Dermis blood vessel endothelial cell (primary cell): ENCODE measurements at regions not wholly inside any gene's neighbourhood (a gene's known extent, or its start where the extent isn't known, plus 50 kb on each side); places are given as distances from the start of the nearest gene placed in this dataset.
A peak's percentile ranks its signal among the peaks of the same experiment; 100 is the strongest.
"Not testable (repeated sequence)": the region's sequence is repeated elsewhere in the genome, so short reads cannot be mapped to it uniquely, and the experiment has no call there.

ENCODE experiments used
- DNase-seq: peaks from one replicate; pipeline ENCODE4 v3.0.0; 2010

- not testable (repeated sequence) for DNase-seq
Measured at GRCh38 chr9:41016699-41017098, 111.8 kb downstream of the FOXD4L6 start.

DNA sequence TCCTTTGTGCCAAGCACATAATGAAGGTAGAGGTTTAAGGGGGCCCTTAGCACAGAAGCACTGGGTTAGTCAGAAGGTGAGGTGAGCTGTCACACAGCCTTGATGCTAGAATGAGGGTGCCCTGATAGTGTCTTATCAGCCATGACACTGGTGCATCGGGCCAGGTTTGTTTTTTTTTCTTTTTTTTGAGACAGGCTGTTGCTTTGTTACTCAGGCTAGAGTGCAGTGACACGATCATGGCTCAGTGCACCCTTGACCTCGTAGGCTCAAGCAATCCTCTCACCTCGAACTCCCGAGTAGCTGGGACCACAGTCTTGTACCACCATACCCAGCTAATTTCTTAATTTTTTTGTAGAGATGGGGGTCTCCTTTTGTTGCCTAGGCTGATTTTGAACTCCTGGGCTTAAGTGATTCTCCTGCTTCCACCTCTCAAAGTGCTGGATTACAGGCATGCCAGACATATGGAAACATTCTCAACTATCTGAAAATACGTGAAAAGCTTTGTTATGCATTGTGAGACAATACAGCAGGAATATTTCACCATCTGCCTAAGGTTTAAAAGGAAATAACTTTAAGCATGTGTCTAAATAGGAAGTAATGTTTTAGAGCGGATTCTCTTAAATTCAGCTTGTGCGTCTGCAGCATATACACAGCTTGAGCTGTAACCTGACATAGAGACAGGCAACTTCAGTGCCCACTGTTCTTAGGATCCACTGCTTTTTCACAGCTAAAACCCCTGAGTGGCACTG is 128.4 kb downstream of the FOXD4L6 start:
- not testable (repeated sequence) for DNase-seq

- DNase-seq = not testable (repeated sequence)
Measured at GRCh38 chr9:40995490-40995889, 133.0 kb downstream of the FOXD4L6 start.

DNA sequence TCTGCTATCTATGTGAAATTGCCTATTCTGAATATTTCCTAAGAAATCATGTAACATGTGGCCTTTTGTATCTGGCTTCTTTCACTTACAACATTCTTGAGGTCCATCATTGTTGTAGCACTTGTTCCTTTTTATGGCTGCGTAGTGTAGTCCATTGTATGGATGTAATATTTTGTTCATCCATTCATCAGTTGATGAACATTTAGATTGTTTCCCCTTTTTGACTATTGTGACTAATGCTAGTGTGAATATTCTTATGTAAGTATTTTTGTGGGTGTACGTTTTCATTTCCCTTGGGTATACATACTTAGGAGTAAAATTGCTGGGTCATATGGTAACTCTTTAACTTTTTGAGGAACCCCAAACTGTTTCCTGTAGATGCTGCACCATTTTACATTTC is 134.6 kb downstream of the FOXD4L6 start:
- DNase-seq = not testable (repeated sequence)

DNA sequence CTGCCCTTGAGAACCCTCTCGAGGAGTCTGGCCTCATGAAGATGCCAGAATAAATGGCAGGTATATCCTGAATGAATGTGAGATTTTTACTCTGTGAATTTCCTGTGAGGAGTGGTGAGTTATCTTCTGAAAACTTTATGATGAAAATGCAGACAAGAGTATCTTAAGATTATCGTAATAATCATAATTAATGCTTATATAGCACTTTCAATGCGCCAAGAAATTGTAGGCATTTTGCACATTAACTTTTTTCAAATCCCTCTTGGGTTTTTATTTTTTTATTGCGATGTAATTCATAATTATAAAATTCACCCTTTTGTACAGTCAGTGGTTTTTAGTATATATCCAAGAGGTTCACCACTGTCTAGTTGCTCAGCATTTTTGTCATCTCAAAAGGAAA is 135.1 kb downstream of the FOXD4L6 start:
- not testable (repeated sequence) for DNase-seq

- peak; percentile 76 for DNase-seq
Measured at GRCh38 chr9:40992472-40992821, 136.0 kb downstream of the FOXD4L6 start.

DNA sequence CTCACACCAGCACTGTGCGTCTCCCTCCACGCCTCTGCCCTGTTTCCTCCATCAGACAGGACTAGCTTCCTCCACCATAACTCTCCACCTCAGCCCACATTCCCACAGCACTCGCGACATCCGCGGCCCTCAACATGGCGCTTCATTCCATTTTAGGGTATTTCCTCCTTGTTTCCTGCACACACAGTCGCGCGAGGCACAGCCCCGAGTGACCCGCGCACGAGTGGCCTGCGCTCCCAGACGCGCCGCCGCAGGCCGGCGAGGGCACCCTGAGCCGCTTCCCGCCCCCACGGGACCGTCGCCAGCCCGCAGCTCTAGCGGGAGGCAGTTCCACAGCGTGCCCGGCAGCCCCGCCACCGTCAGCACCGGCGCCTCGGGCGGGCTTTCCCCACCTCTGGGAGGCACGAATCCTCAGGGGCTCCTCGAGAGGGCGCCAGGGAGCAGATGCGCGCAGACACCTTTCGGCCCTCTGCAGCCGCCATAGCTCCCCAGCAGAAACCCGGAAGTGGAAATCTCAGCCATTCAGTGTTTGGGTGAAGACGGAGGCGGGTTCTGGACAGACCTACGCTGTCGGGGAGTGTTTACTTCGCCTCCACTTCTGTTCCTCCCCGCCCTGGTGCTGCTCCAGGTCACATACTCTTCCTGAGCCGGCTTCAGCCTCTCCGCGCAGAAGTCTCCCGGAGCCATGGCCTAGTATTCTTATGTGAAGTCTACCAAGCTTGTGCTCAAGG is 136.6 kb downstream of the FOXD4L6 start:
- peak; percentile 100 for DNase-seq

GRCh38 chr9:40991100-40991740 is 137.3 kb downstream of the FOXD4L6 start:
- not testable (repeated sequence) for DNase-seq

DNA sequence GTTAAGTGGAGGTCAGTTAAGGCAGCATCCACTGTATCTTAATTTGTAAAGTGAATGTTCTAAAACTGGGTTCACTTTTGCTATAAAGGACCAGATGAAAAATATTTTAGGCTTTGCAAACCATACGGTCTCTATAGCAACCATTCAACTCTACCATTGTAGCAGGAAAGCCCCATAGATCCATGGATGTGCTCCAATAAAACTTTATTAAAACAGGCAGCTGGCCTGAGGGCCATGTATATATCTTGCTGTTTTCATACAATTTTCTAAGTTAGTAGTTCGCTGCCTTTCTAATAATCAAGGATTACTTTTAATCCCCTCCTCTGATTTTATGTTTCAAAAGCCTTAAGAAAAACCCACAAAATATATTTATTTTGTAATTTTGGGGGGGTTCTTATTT is 142.1 kb downstream of the FOXD4L6 start:
- DNase-seq = not testable (repeated sequence)

GRCh38 chr9:40975351-40975750 is 153.1 kb downstream of the FOXD4L6 start:
- DNase-seq = not testable (repeated sequence)

- not testable (repeated sequence) for DNase-seq
Measured at GRCh38 chr9:40974912-40975311, 153.6 kb downstream of the FOXD4L6 start.

GRCh38 chr9:40971773-40972172 is 156.7 kb downstream of the FOXD4L6 start:
- not testable (repeated sequence) for DNase-seq

DNA sequence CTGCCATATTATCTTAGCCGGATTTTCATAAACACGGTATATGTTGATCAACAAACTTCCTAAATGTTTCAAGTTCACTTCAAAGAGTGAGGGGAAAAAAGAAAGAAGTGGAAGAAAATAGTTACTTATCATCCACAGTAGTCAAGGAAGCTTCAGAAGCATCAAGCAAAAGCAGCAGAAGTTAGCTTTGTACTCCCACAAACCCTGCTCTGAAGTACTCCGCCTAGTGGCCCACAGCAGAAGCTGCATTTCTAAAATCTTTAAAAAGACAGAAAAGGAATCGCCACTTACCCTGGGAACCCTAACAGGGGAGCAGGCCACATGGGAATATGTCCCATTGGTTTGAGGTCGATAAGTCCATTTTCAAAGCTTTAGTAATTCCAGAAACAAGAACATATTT is 158.1 kb downstream of the FOXD4L6 start:
- not testable (repeated sequence) for DNase-seq

DNA sequence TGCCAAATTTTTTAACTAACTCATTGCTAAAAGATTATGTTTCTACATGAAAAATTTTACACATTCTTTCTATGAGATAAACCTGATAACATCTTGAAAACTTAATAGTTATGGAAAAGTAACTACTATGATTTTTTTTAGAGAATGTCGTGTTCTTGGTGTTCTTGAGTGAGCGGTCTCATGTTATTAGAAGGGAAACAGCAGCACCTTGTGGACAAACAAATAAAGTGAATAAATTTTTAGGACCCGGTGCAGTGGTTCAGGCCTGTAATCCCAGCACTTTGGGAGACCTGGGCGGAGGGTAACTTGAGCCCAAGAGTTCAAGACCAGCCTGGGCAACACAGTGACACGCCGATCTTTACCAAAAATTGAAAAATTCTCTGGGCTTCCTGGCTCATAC is 166.0 kb downstream of the FOXD4L6 start:
- not testable (repeated sequence) for DNase-seq

- DNase-seq = not testable (repeated sequence)
Measured at GRCh38 chr9:40951876-40952494, 176.5 kb downstream of the FOXD4L6 start.

- DNase-seq = not testable (repeated sequence)
Measured at GRCh38 chr9:40946228-40946627, 182.3 kb downstream of the FOXD4L6 start.

DNA sequence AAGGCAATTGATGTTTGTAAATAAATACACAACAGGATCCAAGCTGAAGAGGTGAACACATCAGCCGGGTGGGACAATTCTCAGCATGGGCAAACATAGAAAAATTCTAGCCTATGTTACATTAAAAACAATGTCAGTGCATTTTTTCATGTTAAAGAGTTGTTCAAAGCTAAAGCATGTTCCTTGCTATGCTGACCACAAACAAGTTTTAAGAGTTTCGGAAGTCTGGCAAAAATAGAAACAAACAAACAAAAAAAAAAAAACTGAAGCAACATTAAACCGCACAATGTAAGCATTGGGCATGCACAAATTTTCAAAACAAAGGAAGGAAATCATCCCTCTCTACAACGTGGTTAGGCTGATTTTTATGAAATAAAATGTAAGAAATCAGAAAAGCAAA is 185.8 kb downstream of the FOXD4L6 start:
- DNase-seq = not testable (repeated sequence)

GRCh38 chr9:40939888-40940209 is 188.6 kb downstream of the FOXD4L6 start:
- DNase-seq = not testable (repeated sequence)

- not testable (repeated sequence) for DNase-seq
Measured at GRCh38 chr9:40939201-40939887, 189.1 kb downstream of the FOXD4L6 start.

DNA sequence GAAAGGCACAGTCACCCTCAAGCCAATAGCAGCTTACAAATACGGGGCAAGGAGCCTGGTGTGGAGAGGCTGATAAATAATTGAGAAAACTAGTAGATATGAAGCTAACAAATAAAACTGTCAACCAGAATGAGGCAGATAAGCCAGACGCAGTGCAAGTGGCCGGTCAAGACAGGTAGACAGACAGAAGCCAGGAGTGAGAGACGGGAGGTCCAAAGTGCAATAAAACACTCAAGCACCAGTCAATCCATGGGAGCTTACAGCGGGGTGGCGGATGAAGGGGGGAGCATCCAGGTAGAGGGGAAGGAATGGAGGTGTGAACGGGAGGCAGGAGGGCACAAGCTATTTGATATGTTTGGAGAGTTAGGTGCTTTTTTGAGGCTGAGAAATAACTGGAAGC is 193.1 kb downstream of the FOXD4L6 start:
- no peak for DNase-seq

DNA sequence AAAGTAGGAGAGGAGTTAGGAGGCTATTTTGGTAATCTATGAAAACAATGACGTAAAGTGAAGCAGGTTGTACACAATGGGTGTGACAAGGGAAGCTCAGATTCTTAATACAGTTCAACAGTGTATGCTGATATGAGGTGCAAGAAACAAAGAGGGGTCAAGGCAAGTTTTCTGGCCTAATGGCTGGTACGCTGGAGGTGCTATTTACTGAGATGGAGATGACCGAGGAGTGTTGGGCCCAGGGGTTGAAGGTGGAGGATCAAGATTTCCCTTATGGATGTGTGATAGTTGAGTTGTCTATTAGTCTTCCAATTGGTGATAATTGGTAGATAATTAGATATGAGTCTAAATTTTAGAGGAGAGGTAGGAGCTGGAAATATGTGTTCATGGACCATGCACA is 194.0 kb downstream of the FOXD4L6 start:
- DNase-seq = not testable (repeated sequence)

- not testable (repeated sequence) for DNase-seq
Measured at GRCh38 chr9:40930426-40930825, 198.1 kb downstream of the FOXD4L6 start.

GRCh38 chr9:40929488-40929845 is 199.0 kb downstream of the FOXD4L6 start:
- DNase-seq = not testable (repeated sequence)
